ENCODE measurements at regions not wholly inside any gene's neighbourhood (a gene's known extent, or its start where the extent isn't known, plus 50 kb on each side); places are given as distances from the start of the nearest gene placed in this dataset.
A peak's percentile ranks its signal among the peaks of the same experiment; 100 is the strongest.
"Not testable (repeated sequence)": the region's sequence is repeated elsewhere in the genome, so short reads cannot be mapped to it uniquely, and the experiment has no call there.

- no peak for DNase-seq
Measured at GRCh38 chr10:60618861-60619260, 159.4 kb upstream of the CDK1 start.

GRCh38 chr10:60615541-60615940 is 162.7 kb upstream of the CDK1 start:
- no peak for DNase-seq

- no peak for DNase-seq
Measured at GRCh38 chr10:60614363-60614762, 163.9 kb upstream of the CDK1 start.

- no peak for DNase-seq
Measured at GRCh38 chr10:60613434-60613833, 164.8 kb upstream of the CDK1 start.

GRCh38 chr10:60611291-60611747 is 167.0 kb upstream of the CDK1 start:
- DNase-seq = peak in 4 of 51 donors; percentile 2 to 49 (median 6)

GRCh38 chr10:60607372-60607771 is 170.9 kb upstream of the CDK1 start:
- DNase-seq = no peak

- DNase-seq = peak in 1 of 51 donors; percentile 14
Measured at GRCh38 chr10:60606343-60607080, 171.8 kb upstream of the CDK1 start.

- no peak for DNase-seq
Measured at GRCh38 chr10:60605476-60605875, 172.8 kb upstream of the CDK1 start.

GRCh38 chr10:60604342-60604741 is 173.9 kb upstream of the CDK1 start:
- peak in 1 of 51 donors; percentile 77 for DNase-seq

GRCh38 chr10:60597513-60597912 is 180.8 kb upstream of the CDK1 start:
- DNase-seq = no peak

- peak in 1 of 51 donors; percentile 43 for DNase-seq
Measured at GRCh38 chr10:60595852-60596251, 182.4 kb upstream of the CDK1 start.

GRCh38 chr10:60594476-60595051 is 183.7 kb upstream of the CDK1 start:
- DNase-seq = no peak

- DNase-seq = no peak
Measured at GRCh38 chr10:60591119-60591518, 187.2 kb upstream of the CDK1 start.

- DNase-seq = no peak
Measured at GRCh38 chr10:60589376-60589775, 188.9 kb upstream of the CDK1 start.

GRCh38 chr10:60581782-60582181 is 192.1 kb upstream of the ANK3 start:
- not testable (repeated sequence) for DNase-seq

- DNase-seq = no peak
Measured at GRCh38 chr10:60578217-60578616, 188.5 kb upstream of the ANK3 start.

- DNase-seq = peak in 1 of 51 donors; percentile 22
Measured at GRCh38 chr10:60576130-60577069, 186.7 kb upstream of the ANK3 start.

- no peak for DNase-seq
Measured at GRCh38 chr10:60575105-60575504, 185.4 kb upstream of the ANK3 start.

- peak in 1 of 51 donors; percentile 43 for DNase-seq
Measured at GRCh38 chr10:60574388-60574787, 184.7 kb upstream of the ANK3 start.

GRCh38 chr10:60573336-60573735 is 183.7 kb upstream of the ANK3 start:
- DNase-seq = peak in 7 of 51 donors; percentile 0 to 77 (median 8)

- peak in 32 of 51 donors; percentile 0 to 79 (median 28) for DNase-seq
Measured at GRCh38 chr10:60572511-60573194, 183.0 kb upstream of the ANK3 start.

All from hypothalamus (tissue), 51 donors.